ENCODE measurements at regions not wholly inside any gene's neighbourhood (a gene's known extent, or its start where the extent isn't known, plus 50 kb on each side); places are given as distances from the start of the nearest gene placed in this dataset.
A peak's percentile ranks its signal among the peaks of the same experiment; 100 is the strongest.

DNA sequence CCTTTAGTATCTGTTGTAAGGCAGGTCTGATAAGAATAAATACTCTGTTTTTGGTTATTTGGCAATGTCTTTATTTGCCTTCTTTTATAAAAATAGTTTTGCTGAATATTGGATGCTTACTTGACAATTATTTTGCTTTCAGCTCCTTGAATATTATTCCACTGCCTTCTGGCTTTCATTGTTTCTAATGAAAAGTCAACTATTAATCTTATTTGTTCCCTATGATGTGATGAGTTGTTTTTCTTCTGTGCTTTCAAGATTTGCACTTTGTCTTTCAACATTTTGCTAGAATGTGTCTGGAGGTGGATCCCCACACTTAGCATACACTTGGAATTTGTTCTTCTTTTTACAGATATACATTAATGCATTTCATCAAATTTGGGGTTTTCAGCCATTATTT lies 203.8 kb upstream of the PTPRZ1 start:
- Histone ChIP-seq H4K20me1 (ENCODE audit: insufficient read depth) (no peaks in the 10 kb centered on the region), H3K4me2 (ENCODE audit: low read length) (no peak overlapping the region), H3K27me3 (ENCODE audit: insufficient read depth, low read length) (no peaks in the 10 kb centered on the region), H3K9me2 (ENCODE audit: insufficient read depth) (no peaks in the 10 kb centered on the region), H3K36me3 (ENCODE audit: control insufficient read depth in 1 of 2, insufficient read depth in 2 of 2, low read length in 2 of 2) (no peaks in the 10 kb centered on the region), H3K9ac (ENCODE audit: low read length) (no peak overlapping the region), H3K4me1 (ENCODE audit: control insufficient read depth in 1 of 2, insufficient read depth in 2 of 2, low read length in 2 of 2) (no peaks in the 10 kb centered on the region), H3K9me3 (ENCODE audit: control insufficient read depth in 1 of 2, insufficient read depth in 1 of 2, low read depth in 1 of 2, low read length in 2 of 2) (no peaks in the 10 kb centered on the region; a peak in 1 of 4 replicates), H2AFZ (ENCODE audit: low read depth, low read length, poor library complexity, severe bottlenecking) (no peak overlapping the region), H3K79me2 (ENCODE audit: insufficient read depth, low read length) (no peaks in the 10 kb centered on the region), H3K27ac (ENCODE audit: low read depth, low read length) (no peak overlapping the region), H3K4me3 (replicated peaks in 1 of 2; ENCODE audit: low read depth in 1 of 2, low read length in 2 of 2) (no peak overlapping the region)
- RAD21 ChIA-PET (ENCODE audit: low non-redundant PET in 1 of 2, low total read pairs in 2 of 2, uncharacterized antibody in 2 of 2, unreplicated experiment in 2 of 2), result no interaction called here
- no TSS peak for BruUV-seq (replicated peaks)
- intact Hi-C loops (cut with micrococcal nuclease), result no loop called here
- DNase-seq (ENCODE audit: low read depth, low spot score) (no peak), ATAC-seq (no peak)
- POLR2A ChIA-PET, result no interaction called here
- CTCF ChIA-PET, result no interaction called here
- TF ChIP-seq CTCF (IDR thresholded peaks at IDR 0.05 in 2 of 3, conservative IDR thresholded peaks at IDR 0.05 in 1 of 3; ENCODE audit: borderline replicate concordance in 1 of 3, insufficient read depth in 1 of 3, low read depth in 2 of 3, low read length in 2 of 3) (no peak), CBX3 (IDR thresholded peaks at IDR 0.05; ENCODE audit: low read depth) (peak; percentile 59; the same call in 1 of the 2 replicates)

GRCh38 chr7:121666306-121666705 lies 206.7 kb upstream of the PTPRZ1 start:
- Histone ChIP-seq H3K9me3 (ENCODE audit: control insufficient read depth in 1 of 2, insufficient read depth in 1 of 2, low read depth in 1 of 2, low read length in 2 of 2) (no peaks in the 10 kb centered on the region; a peak in 1 of 4 replicates), H3K27me3 (ENCODE audit: insufficient read depth, low read length) (no peaks in the 10 kb centered on the region), H3K36me3 (ENCODE audit: control insufficient read depth in 1 of 2, insufficient read depth in 2 of 2, low read length in 2 of 2) (no peaks in the 10 kb centered on the region), H3K4me3 (replicated peaks in 1 of 2; ENCODE audit: low read depth in 1 of 2, low read length in 2 of 2) (no peak overlapping the region), H3K79me2 (ENCODE audit: insufficient read depth, low read length) (no peaks in the 10 kb centered on the region), H3K4me2 (ENCODE audit: low read length) (no peak overlapping the region), H3K4me1 (ENCODE audit: control insufficient read depth in 1 of 2, insufficient read depth in 2 of 2, low read length in 2 of 2) (no peaks in the 10 kb centered on the region), H4K20me1 (ENCODE audit: insufficient read depth) (no peaks in the 10 kb centered on the region), H3K9me2 (ENCODE audit: insufficient read depth) (peaks cover 2% of the 10 kb centered on the region; the same call in 1 of the 2 replicates), H3K27ac (ENCODE audit: low read depth, low read length) (no peak overlapping the region), H3K9ac (ENCODE audit: low read length) (no peak overlapping the region), H2AFZ (ENCODE audit: low read depth, low read length, poor library complexity, severe bottlenecking) (no peak overlapping the region)
- ATAC-seq (no peak), DNase-seq (ENCODE audit: low read depth, low spot score) (no peak)
- BruUV-seq (replicated peaks), result no TSS peak
- TF ChIP-seq EGR1 (IDR thresholded peaks at IDR 0.05; ENCODE audit: low read depth), result no peak
- TF ChIP-seq, protein P1, sequence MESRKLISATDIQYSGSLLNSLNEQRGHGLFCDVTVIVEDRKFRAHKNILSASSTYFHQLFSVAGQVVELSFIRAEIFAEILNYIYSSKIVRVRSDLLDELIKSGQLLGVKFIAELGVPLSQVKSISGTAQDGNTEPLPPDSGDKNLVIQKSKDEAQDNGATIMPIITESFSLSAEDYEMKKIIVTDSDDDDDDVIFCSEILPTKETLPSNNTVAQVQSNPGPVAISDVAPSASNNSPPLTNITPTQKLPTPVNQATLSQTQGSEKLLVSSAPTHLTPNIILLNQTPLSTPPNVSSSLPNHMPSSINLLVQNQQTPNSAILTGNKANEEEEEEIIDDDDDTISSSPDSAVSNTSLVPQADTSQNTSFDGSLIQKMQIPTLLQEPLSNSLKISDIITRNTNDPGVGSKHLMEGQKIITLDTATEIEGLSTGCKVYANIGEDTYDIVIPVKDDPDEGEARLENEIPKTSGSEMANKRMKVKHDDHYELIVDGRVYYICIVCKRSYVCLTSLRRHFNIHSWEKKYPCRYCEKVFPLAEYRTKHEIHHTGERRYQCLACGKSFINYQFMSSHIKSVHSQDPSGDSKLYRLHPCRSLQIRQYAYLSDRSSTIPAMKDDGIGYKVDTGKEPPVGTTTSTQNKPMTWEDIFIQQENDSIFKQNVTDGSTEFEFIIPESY (IDR thresholded peaks at IDR 0.05; ENCODE audit: extremely low read depth, insufficient replicate concordance, low read length), result no peak
- no peak for TF ChIP-seq ZFX (IDR thresholded peaks at IDR 0.05)
- TF ChIP-seq REST (IDR thresholded peaks at IDR 0.05; ENCODE audit: low read depth), result no peak
- no peak for TF ChIP-seq YY1 (IDR thresholded peaks at IDR 0.05; ENCODE audit: extremely low read depth, insufficient replicate concordance, low read depth, low read length)
- ChIA-PET RAD21 (ENCODE audit: low non-redundant PET in 1 of 2, low total read pairs in 2 of 2, uncharacterized antibody in 2 of 2, unreplicated experiment in 2 of 2) (no interaction called here), CTCF (no interaction called here), POLR2A (no interaction called here)
- intact Hi-C loops (cut with micrococcal nuclease), result no loop called here
